ENCODE measurements at regions not wholly inside any gene's neighbourhood (a gene's known extent, or its start where the extent isn't known, plus 50 kb on each side); places are given as distances from the start of the nearest gene placed in this dataset.

DNA sequence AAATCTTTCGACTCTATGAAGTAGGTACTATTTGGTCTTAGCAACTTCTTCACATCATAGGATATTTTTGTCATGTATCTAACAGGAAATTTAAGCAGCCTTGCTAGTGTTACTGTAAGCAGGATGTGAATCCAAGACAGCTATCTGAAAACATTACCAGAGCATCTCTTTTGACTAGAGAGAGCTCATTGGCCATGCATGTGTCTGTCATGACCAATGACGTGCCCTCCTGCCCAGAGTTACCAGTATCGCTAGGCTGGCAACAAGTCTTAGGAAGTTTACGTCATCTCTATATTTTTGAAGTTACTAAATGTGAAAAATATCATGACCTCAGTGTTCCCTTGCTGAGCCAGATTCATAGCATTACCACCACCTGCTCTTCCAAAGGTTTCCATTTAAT is 130.9 kb upstream of the TP63 start:
- no peaks in the 10 kb centered on the region for H3K4me1 ChIP-seq (ENCODE audit: insufficient read depth, low read length, poor library complexity, severe bottlenecking)
- ChIA-PET CTCF (ENCODE audit: unreplicated experiment) (no interaction called here), POLR2A (interaction anchor here (0.6 kb wide), 1 partner anchor 13 kb away, joined by 4 read pairs; no protein-coding TSS in a partner anchor)
- no peaks in the 10 kb centered on the region for H3K9me2 ChIP-seq (ENCODE audit: insufficient read depth, low read length)
- H4K20me1 ChIP-seq (ENCODE audit: insufficient read depth, low read length): no peaks in the 10 kb centered on the region
- no peak overlapping the region for H2AFZ ChIP-seq (ENCODE audit: low read length)
- DNase-seq (ENCODE audit: low spot score): no peak
- intact Hi-C loops (cut with micrococcal nuclease; ENCODE audit: unreplicated experiment): no loop called here
- no TSS peak for BruUV-seq (replicated peaks)
- no peak overlapping the region for H3K4me3 ChIP-seq (ENCODE audit: low read depth, low read length, poor library complexity, severe bottlenecking)
- no peaks in the 10 kb centered on the region for H3K36me3 ChIP-seq (ENCODE audit: insufficient read depth, low read length)
- no peak overlapping the region for H3K27ac ChIP-seq (ENCODE audit: low read depth, low read length, poor library complexity, severe bottlenecking)
- no peaks in the 10 kb centered on the region for H3K9me3 ChIP-seq (ENCODE audit: low read length)
- H3K4me2 ChIP-seq (ENCODE audit: low read length): no peak overlapping the region
- H3K79me2 ChIP-seq (ENCODE audit: insufficient read depth, low read depth, low read length): no peaks in the 10 kb centered on the region
- TF ChIP-seq EZH2phosphoT487 (IDR thresholded peaks at IDR 0.05; ENCODE audit: borderline replicate concordance, low read depth, low read length): no peak
- TF ChIP-seq CTCF (conservative IDR thresholded peaks at IDR 0.05; ENCODE audit: low read length): no peak

- H3K79me2 ChIP-seq (ENCODE audit: insufficient read depth, low read depth, low read length): no peaks in the 10 kb centered on the region
- intact Hi-C loops (cut with micrococcal nuclease; ENCODE audit: unreplicated experiment): no loop called here
Observed at GRCh38 chr3:189500798-189501495, 130.2 kb upstream of the TP63 start.

More at GRCh38 chr3:189500798-189501495, 130.2 kb upstream of the TP63 start:
- Histone ChIP-seq H3K4me1 (ENCODE audit: insufficient read depth, low read length, poor library complexity, severe bottlenecking) (no peaks in the 10 kb centered on the region), H3K36me3 (ENCODE audit: insufficient read depth, low read length) (no peaks in the 10 kb centered on the region), H2AFZ (ENCODE audit: low read length) (no peak overlapping the region), H3K4me3 (ENCODE audit: low read depth, low read length, poor library complexity, severe bottlenecking) (no peak overlapping the region), H4K20me1 (ENCODE audit: insufficient read depth, low read length) (no peaks in the 10 kb centered on the region), H3K4me2 (ENCODE audit: low read length) (no peak overlapping the region), H3K9me2 (ENCODE audit: insufficient read depth, low read length) (no peaks in the 10 kb centered on the region), H3K27ac (ENCODE audit: low read depth, low read length, poor library complexity, severe bottlenecking) (no peak overlapping the region), H3K9me3 (ENCODE audit: low read length) (no peaks in the 10 kb centered on the region)
- CTCF ChIA-PET (ENCODE audit: unreplicated experiment): no interaction called here
- BruUV-seq (replicated peaks): no TSS peak
- TF ChIP-seq CTCF (conservative IDR thresholded peaks at IDR 0.05; ENCODE audit: low read length) (no peak), EZH2phosphoT487 (IDR thresholded peaks at IDR 0.05; ENCODE audit: borderline replicate concordance, low read depth, low read length) (no peak)
- DNase-seq (ENCODE audit: low spot score): no peak
- POLR2A ChIA-PET: interaction anchor here (0.6 to 0.7 kb wide), 3 partner anchors 12 to 562 kb away, joined by 3 to 5 read pairs (median 4); no protein-coding TSS in a partner anchor

Data from OCI-LY7 (cell line).